HCT116 (cell line): ENCODE measurements at regions not wholly inside any gene's neighbourhood (a gene's known extent, or its start where the extent isn't known, plus 50 kb on each side); places are given as distances from the start of the nearest gene placed in this dataset.

Source experiments
- ATAC-seq: fragments of 200-7000 bp; cut with Tn5 transposase; 2 replicates; pipeline ENCODE4 v1.9.1; 2020; ENCODE audit warnings: mild to moderate bottlenecking, moderate library complexity
- BruUV-seq: library from RNA; stranded (reverse); fragments of 400-500 nt; replicated peaks from 2 replicates; lab custom pipeline; 2021; lab: Mats Ljungman, UMichigan
- CTCF ChIA-PET: fragments of 300-600 bp; sonication (Branson Sonifier 250); formaldehyde crosslinking; loops from one replicate; lab custom pipeline; 2021; ENCODE audit warnings: antibody characterized with exemption; lab: Charles Lee
- POLR2A ChIA-PET: fragments of 300-600, 350-600 bp; sonication (Branson Sonifier 250); formaldehyde crosslinking; loops from one replicate; lab custom pipeline; 2021; ENCODE audit warnings: antibody characterized with exemption; lab: Charles Lee
- RAD21 ChIA-PET, 2 experiments: fragments of 300-600 bp; sonication (Branson Sonifier 250); formaldehyde crosslinking; loops; one replicate each; lab custom pipeline; 2023; ENCODE audit warnings: low total read pairs in 2 of 2; ENCODE audit not compliant: uncharacterized antibody in 2 of 2, unreplicated experiment in 2 of 2, low non-redundant PET in 1 of 2; lab: Charles Lee
- DNase-seq: peaks from one replicate; pipeline ENCODE4 v3.0.0-alpha.2; 2010; ENCODE audit warnings: low read depth, low spot score
- H2AFZ ChIP-seq: fragments of 200-600 bp; shearing (Covaris generic), sonication (generic); 2 replicates; pipeline ENCODE4 v1.6.1; 2017; ENCODE audit warnings: low read depth, mixed run types, mixed read lengths, antibody characterized with exemption, low read length; ENCODE audit not compliant: poor library complexity, severe bottlenecking
- H3K27ac ChIP-seq: 2 replicates; pipeline ENCODE4 v1.5.1; 2012; ENCODE audit warnings: low read depth, low read length
- H3K27me3 ChIP-seq: fragments of 200-600 bp; sonication (generic); 2 replicates; pipeline ENCODE4 v1.6.1; 2016; ENCODE audit warnings: mixed run types, low read length, mixed read lengths; ENCODE audit not compliant: insufficient read depth
- H3K36me3 ChIP-seq, 2 experiments: fragments of 200-500 bp in 1 of 2; fragments of 200-600 bp in 1 of 2; sonication (Bioruptor generic) in 1 of 2; sonication (generic) in 1 of 2; 2 replicates each; pipeline versions ENCODE4 v1.5.1 to v1.6.1; 2014 to 2016; ENCODE audit warnings: low read length in 2 of 2, inconsistent platforms in 1 of 2, mixed read lengths in 1 of 2, mixed run types in 1 of 2; ENCODE audit not compliant: insufficient read depth in 2 of 2, control insufficient read depth in 1 of 2
- H3K4me1 ChIP-seq, 2 experiments: fragments of 200-600 bp in 1 of 2; sonication (generic) in 1 of 2; 2 replicates each; pipeline versions ENCODE4 v1.5.1 to v1.6.1; 2012 to 2017; ENCODE audit warnings: low read length in 2 of 2, inconsistent platforms in 1 of 2, mild to moderate bottlenecking in 1 of 2, mixed read lengths in 1 of 2, mixed run types in 1 of 2, moderate library complexity in 1 of 2; ENCODE audit not compliant: insufficient read depth in 2 of 2, control insufficient read depth in 1 of 2
- H3K4me2 ChIP-seq: fragments of 200-600 bp; sonication (generic); 2 replicates; pipeline ENCODE4 v1.6.1; 2017; ENCODE audit warnings: mixed run types, low read length, mixed read lengths
- H3K4me3 ChIP-seq, 2 experiments: fragments of 200-600 bp in 1 of 2; sonication (generic) in 1 of 2; replicated peaks in 1 of 2; 2 replicates each; pipeline ENCODE4 v1.5.1; 2011 to 2016; ENCODE audit warnings: low read length in 2 of 2, control low read depth in 1 of 2, low read depth in 1 of 2, mild to moderate bottlenecking in 1 of 2, mixed read lengths in 1 of 2, mixed run types in 1 of 2
- H3K79me2 ChIP-seq: fragments of 200-600 bp; sonication (generic); 2 replicates; pipeline ENCODE4 v1.6.1; 2017; ENCODE audit warnings: mild to moderate bottlenecking, mixed run types, low read length, moderate library complexity, mixed read lengths; ENCODE audit not compliant: insufficient read depth
- H3K9ac ChIP-seq: fragments of 200-600 bp; sonication (generic); 2 replicates; pipeline ENCODE4 v1.6.1; 2016; ENCODE audit warnings: low read length, mixed read lengths
- H3K9me2 ChIP-seq: fragments of 200-600 bp; sonication (generic), shearing (Covaris generic); 2 replicates; pipeline ENCODE4 v1.6.1; 2017; ENCODE audit warnings: mixed run types, mild to moderate bottlenecking, moderate library complexity; ENCODE audit not compliant: insufficient read depth
- H3K9me3 ChIP-seq, 2 experiments: fragments of 200-500 bp in 1 of 2; fragments of 200-600 bp in 1 of 2; sonication (Bioruptor generic) in 1 of 2; sonication (generic) in 1 of 2; 2 replicates each; pipeline ENCODE4 v1.6.1; 2014 to 2017; ENCODE audit warnings: low read length in 2 of 2, mixed read lengths in 2 of 2, inconsistent platforms in 1 of 2, low read depth in 1 of 2, mild to moderate bottlenecking in 1 of 2, mixed run types in 1 of 2, moderate library complexity in 1 of 2; ENCODE audit not compliant: control insufficient read depth in 1 of 2, insufficient read depth in 1 of 2
- H4K20me1 ChIP-seq: fragments of 200-600 bp; sonication (generic), shearing (Covaris generic); 2 replicates; pipeline ENCODE4 v1.6.1; 2017; ENCODE audit warnings: mixed run types, mild to moderate bottlenecking, moderate library complexity; ENCODE audit not compliant: insufficient read depth
- CBX3 ChIP-seq: IDR thresholded peaks from 2 replicates; pipeline ENCODE4 v1.6.1; 2012; ENCODE audit warnings: low read depth
- CEBPB ChIP-seq: IDR thresholded peaks from 2 replicates; pipeline ENCODE4 v1.6.1; 2012; ENCODE audit warnings: low read depth
- EZH2phosphoT487 ChIP-seq: fragments of 200-600 bp; IDR thresholded peaks from 2 replicates; pipeline ENCODE4 v1.6.1; 2018; ENCODE audit warnings: antibody characterized with exemption, borderline replicate concordance
- FOSL1 ChIP-seq: IDR thresholded peaks from 2 replicates; pipeline ENCODE4 v1.6.1; 2012; ENCODE audit warnings: low read depth
- JUND ChIP-seq: IDR thresholded peaks from 2 replicates; pipeline ENCODE4 v1.6.1; 2012
- POLR2A ChIP-seq: IDR thresholded peaks from 2 replicates; pipeline ENCODE4 v1.7.0; 2011; ENCODE audit warnings: borderline replicate concordance; ENCODE audit not compliant: insufficient read depth, insufficient read length; ENCODE audit errors: extremely low read depth
- RAD21 ChIP-seq: IDR thresholded peaks from 2 replicates; pipeline ENCODE4 v1.6.1; 2012; ENCODE audit warnings: low read depth, mild to moderate bottlenecking
- SIN3A ChIP-seq: IDR thresholded peaks from 2 replicates; pipeline ENCODE4 v1.6.1; 2012; ENCODE audit warnings: low read depth
- SP1 ChIP-seq: IDR thresholded peaks from 2 replicates; pipeline ENCODE4 v1.6.1; 2012; ENCODE audit warnings: low read depth
- SRF ChIP-seq: IDR thresholded peaks from 2 replicates; pipeline ENCODE4 v1.6.1; 2012; ENCODE audit warnings: low read depth
- ZFX ChIP-seq: fragments of 450-650 bp; IDR thresholded peaks from 2 replicates; pipeline ENCODE4 v1.6.1; 2017
- ZNF274 ChIP-seq: fragments of 200-500 bp; sonication (Bioruptor generic); IDR thresholded peaks from 2 replicates; pipeline ENCODE4 v1.6.1; 2014; ENCODE audit warnings: mild to moderate bottlenecking, low read depth, low read length, inconsistent platforms
- intact Hi-C: fragments of 100-400 bp; cut with micrococcal nuclease; formaldehyde crosslinking; loops from 2 replicates; pipeline ENCODE4 v1.10.0; 2022
- TF ChIP-seq, protein P1 (sequence below): IDR thresholded peaks from 2 replicates; pipeline ENCODE4 v1.6.1; 2012
- TF ChIP-seq, protein P2 (sequence below): IDR thresholded peaks from 2 replicates; pipeline ENCODE4 v1.6.1; 2012
- TF ChIP-seq, protein P3 (sequence below), 3 experiments: fragments of 200-600 bp in 1 of 3; sonication (generic) in 1 of 3; IDR thresholded peaks in 2 of 3; conservative IDR thresholded peaks in 1 of 3; 2 replicates each; pipeline ENCODE4 v1.5.1; 2012 to 2017; ENCODE audit warnings: low read depth in 2 of 3, low read length in 2 of 3, antibody characterized with exemption in 1 of 3, borderline replicate concordance in 1 of 3, control low read depth in 1 of 3, mild to moderate bottlenecking in 1 of 3, mixed read lengths in 1 of 3, mixed run types in 1 of 3, moderate library complexity in 1 of 3; ENCODE audit not compliant: insufficient read depth in 1 of 3

DNA sequence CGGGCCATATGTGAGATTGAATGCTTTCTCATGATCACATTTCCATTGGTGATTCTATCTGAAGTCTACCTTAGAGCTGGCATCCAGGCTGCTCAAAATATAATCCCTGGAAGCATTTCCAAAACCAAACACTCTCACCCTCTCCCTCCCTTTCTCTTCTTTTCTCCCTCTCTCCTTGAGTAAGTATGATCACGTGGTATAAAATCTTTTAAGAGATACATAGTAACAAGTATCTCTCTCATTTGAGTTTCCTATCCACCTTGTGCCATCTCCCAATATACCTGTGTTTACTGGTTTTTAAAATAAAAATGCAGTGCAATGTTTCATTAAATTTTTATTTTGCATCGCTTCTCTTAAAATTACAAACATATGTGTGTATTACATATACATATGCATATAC is 350.9 kb upstream of the KCNH8 start:
- Histone ChIP-seq H3K79me2 (no peaks in the 10 kb centered on the region), H3K27me3 (no peaks in the 10 kb centered on the region), H3K9ac (no peak overlapping the region), H3K36me3 (no peaks in the 10 kb centered on the region), H3K9me2 (no peaks in the 10 kb centered on the region), H3K4me3 (no peak overlapping the region), H4K20me1 (no peaks in the 10 kb centered on the region), H3K4me1 (no peaks in the 10 kb centered on the region), H3K4me2 (no peak overlapping the region), H3K9me3 (no peaks in the 10 kb centered on the region), H3K27ac (no peak overlapping the region), H2AFZ (no peak overlapping the region)
- intact Hi-C loops: no loop called here
- ChIA-PET CTCF (no interaction called here), RAD21 (no interaction called here), POLR2A (no interaction called here)
- no TSS peak for BruUV-seq
- no peak for DNase-seq
- ATAC-seq: no peak
- no peak for TF ChIP-seq ZNF274
- TF ChIP-seq, protein P1, sequence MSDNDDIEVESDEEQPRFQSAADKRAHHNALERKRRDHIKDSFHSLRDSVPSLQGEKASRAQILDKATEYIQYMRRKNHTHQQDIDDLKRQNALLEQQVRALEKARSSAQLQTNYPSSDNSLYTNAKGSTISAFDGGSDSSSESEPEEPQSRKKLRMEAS: no peak
- no peak for TF ChIP-seq POLR2A
- TF ChIP-seq, protein P2, sequence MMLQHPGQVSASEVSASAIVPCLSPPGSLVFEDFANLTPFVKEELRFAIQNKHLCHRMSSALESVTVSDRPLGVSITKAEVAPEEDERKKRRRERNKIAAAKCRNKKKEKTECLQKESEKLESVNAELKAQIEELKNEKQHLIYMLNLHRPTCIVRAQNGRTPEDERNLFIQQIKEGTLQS: no peak
- TF ChIP-seq RAD21: no peak
- no peak for TF ChIP-seq SP1
- no peak for TF ChIP-seq CEBPB
- no peak for TF ChIP-seq FOSL1
- no peak for TF ChIP-seq SIN3A
- no peak for TF ChIP-seq SRF
- TF ChIP-seq EZH2phosphoT487: no peak
- no peak for TF ChIP-seq ZFX
- TF ChIP-seq, protein P3, sequence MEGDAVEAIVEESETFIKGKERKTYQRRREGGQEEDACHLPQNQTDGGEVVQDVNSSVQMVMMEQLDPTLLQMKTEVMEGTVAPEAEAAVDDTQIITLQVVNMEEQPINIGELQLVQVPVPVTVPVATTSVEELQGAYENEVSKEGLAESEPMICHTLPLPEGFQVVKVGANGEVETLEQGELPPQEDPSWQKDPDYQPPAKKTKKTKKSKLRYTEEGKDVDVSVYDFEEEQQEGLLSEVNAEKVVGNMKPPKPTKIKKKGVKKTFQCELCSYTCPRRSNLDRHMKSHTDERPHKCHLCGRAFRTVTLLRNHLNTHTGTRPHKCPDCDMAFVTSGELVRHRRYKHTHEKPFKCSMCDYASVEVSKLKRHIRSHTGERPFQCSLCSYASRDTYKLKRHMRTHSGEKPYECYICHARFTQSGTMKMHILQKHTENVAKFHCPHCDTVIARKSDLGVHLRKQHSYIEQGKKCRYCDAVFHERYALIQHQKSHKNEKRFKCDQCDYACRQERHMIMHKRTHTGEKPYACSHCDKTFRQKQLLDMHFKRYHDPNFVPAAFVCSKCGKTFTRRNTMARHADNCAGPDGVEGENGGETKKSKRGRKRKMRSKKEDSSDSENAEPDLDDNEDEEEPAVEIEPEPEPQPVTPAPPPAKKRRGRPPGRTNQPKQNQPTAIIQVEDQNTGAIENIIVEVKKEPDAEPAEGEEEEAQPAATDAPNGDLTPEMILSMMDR (IDR thresholded peaks at IDR 0.05 in 2 of 3, conservative IDR thresholded peaks at IDR 0.05 in 1 of 3; ENCODE audit: borderline replicate concordance in 1 of 3, insufficient read depth in 1 of 3, low read depth in 2 of 3, low read length in 2 of 3): no peak
- TF ChIP-seq JUND: no peak
- no peak for TF ChIP-seq CBX3
